ENCODE measurements at regions not wholly inside any gene's neighbourhood (a gene's known extent, or its start where the extent isn't known, plus 50 kb on each side); places are given as distances from the start of the nearest gene placed in this dataset.

DNA sequence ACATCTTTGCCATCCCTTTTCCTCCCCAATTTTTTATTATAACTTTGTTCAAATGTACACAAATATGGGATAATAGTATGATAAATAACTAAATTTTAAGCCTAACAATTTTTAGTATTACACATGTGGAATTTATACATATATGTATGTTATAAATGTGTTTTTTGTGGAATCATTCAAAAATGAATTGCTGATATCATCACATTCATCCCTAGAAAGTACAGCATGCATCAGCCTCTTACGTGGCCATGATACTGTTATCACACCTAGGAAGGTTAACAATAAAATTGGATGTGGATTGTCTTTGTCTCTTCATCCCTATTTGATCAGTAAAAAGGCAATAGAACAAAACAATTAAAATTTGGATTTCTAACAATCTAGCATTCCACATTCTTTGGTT is 73.7 kb upstream of the DAP start:
- 88% methylated on average over 1 of the region's 1 CpG; no CpG with 5 or more reads in 1 of the 2 experiments for WGBS, 2 experiments (ENCODE audit: extremely low coverage in 1 of 2, insufficient coverage in 1 of 2, insufficient read length in 1 of 2, insufficient replicate concordance in 2 of 2, low coverage in 1 of 2, low lambda C conversion rate in 2 of 2, missing lambda C conversion rate in 1 of 2)
- Histone ChIP-seq H2AK5ac (ENCODE audit: low read depth, low read length) (no peak overlapping the region), H3K36me3 (ENCODE audit: control insufficient read depth in 2 of 4, insufficient read depth in 4 of 4, low read length in 3 of 4) (no peaks in the 10 kb centered on the region), H3K4me2 (ENCODE audit: insufficient read depth in 1 of 2, low read depth in 2 of 2, low read length in 2 of 2) (no peak overlapping the region), H3K23ac (ENCODE audit: insufficient read length) (no peak overlapping the region), H3K23me2 (ENCODE audit: low read depth, low read length) (no peaks in the 10 kb centered on the region), H3K14ac (ENCODE audit: insufficient read length) (no peak overlapping the region), H4K5ac (ENCODE audit: insufficient read length, low read depth, low read length) (no peak overlapping the region), H3K9ac (replicated peaks in 1 of 4; ENCODE audit: extremely low read depth in 1 of 4, low read depth in 3 of 4, low read length in 3 of 4) (no peak overlapping the region), H3K79me1 (ENCODE audit: low read depth, low read length) (no peaks in the 10 kb centered on the region), H3K79me2 (ENCODE audit: control insufficient read depth in 1 of 2, insufficient read depth in 2 of 2, low read length in 2 of 2) (no peaks in the 10 kb centered on the region), H2BK20ac (ENCODE audit: low read length) (no peak overlapping the region), H3K9me3 (ENCODE audit: insufficient read depth in 2 of 2, low read depth in 1 of 2, low read length in 1 of 2) (no peaks in the 10 kb centered on the region), H4K20me1 (replicated peaks in 1 of 2; ENCODE audit: control insufficient read depth in 1 of 2, insufficient read depth in 2 of 2, low read length in 2 of 2) (no peaks in the 10 kb centered on the region), H3K18ac (ENCODE audit: extremely low read depth, low read length) (no peak overlapping the region), H3K27me3 (replicated peaks in 1 of 4; ENCODE audit: control insufficient read depth in 3 of 4, extremely low read depth in 1 of 4, insufficient read depth in 3 of 4, low read length in 3 of 4) (no peaks in the 10 kb centered on the region), H3K27ac (ENCODE audit: low read depth, low read length) (no peak overlapping the region), H4K91ac (replicated peaks; ENCODE audit: insufficient read length, low read length) (no peak overlapping the region), H3K4ac (replicated peaks; ENCODE audit: insufficient read length, low read depth, low read length) (no peak overlapping the region), H3K56ac (replicated peaks; ENCODE audit: insufficient read length, low read depth, low read length) (no peak overlapping the region), H3K4me3 (ENCODE audit: extremely low read depth in 1 of 4, insufficient read depth in 2 of 4, low read depth in 3 of 4, low read length in 4 of 4) (no peak overlapping the region), H2BK15ac (ENCODE audit: low read length) (no peak overlapping the region), H4K8ac (ENCODE audit: extremely low read depth, insufficient read depth, low read length) (no peak overlapping the region), H2BK12ac (ENCODE audit: low read depth, low read length) (no peak overlapping the region), H2BK120ac (replicated peaks; ENCODE audit: low read depth, low read length) (no peak overlapping the region), H2AFZ (ENCODE audit: low read length) (no peak overlapping the region), H3K4me1 (replicated peaks in 1 of 4; ENCODE audit: control insufficient read depth in 3 of 4, insufficient read depth in 4 of 4, low read length in 3 of 4) (no peaks in the 10 kb centered on the region), H2BK5ac (ENCODE audit: low read depth, low read length) (no peak overlapping the region)
- TF ChIP-seq JUND (IDR thresholded peaks at IDR 0.05; ENCODE audit: low read length) (no peak), CHD2 (IDR thresholded peaks at IDR 0.05; ENCODE audit: low read length) (no peak), KDM1A (IDR thresholded peaks at IDR 0.05; ENCODE audit: borderline replicate concordance, low read length) (no peak)
- ChIA-PET POLR2A (ENCODE audit: partially characterized antibody) (no interaction called here), CTCF (ENCODE audit: partially characterized antibody) (interaction anchor here (0.6 to 4.4 kb wide), 7 partner anchors 8 to 33 kb away, joined by 3 to 24 read pairs (median 5); no protein-coding TSS in a partner anchor)
- DNase-seq (ENCODE audit: low read depth in 1 of 2, low spot score in 2 of 2), result no peak
- FAIRE-seq, result no peak

All from H1 (cell line).